T follicular helper cell (primary cell): ENCODE measurements at regions not wholly inside any gene's neighbourhood (a gene's known extent, or its start where the extent isn't known, plus 50 kb on each side); places are given as distances from the start of the nearest gene placed in this dataset.

Experiments
- DNase-seq: peaks from one replicate; pipeline ENCODE4 v3.0.0-alpha.2; 2020; ENCODE audit warnings: low read depth

DNA sequence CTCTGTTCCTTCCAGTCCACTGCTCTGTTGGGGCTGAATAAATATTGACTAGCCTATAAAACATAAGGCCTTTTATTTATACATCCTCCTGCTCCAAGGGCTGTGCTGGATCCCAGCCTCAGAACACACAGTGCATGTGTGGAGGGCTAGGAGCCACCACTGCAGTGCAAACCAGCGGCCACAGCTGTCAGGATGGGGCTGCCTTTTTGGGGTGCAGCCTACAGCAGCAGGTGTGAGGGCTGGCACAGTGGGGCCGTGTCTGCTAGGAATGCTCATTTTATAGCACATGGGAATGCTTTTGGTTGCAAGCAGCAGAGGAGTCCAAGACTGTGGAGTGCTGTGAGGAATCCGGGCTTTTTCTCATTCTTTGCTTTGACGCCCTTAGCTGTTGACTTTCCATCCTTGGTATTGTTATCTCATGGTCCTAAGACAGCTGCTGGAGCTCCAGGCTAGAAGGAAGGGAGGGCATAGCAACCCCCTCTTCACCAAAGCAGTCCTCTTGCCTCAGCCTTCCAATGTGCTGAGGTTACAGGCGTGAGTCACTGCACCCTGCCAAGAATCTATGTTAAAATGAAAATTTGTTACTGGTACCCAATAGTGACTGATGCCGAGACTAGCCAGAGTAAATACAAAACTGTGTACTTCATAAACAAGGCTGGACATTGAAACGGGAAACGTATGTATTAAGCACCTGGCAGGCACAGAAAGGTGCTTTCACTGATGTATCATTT lies 334.3 kb upstream of the GATB start:
- no peak for DNase-seq

DNA sequence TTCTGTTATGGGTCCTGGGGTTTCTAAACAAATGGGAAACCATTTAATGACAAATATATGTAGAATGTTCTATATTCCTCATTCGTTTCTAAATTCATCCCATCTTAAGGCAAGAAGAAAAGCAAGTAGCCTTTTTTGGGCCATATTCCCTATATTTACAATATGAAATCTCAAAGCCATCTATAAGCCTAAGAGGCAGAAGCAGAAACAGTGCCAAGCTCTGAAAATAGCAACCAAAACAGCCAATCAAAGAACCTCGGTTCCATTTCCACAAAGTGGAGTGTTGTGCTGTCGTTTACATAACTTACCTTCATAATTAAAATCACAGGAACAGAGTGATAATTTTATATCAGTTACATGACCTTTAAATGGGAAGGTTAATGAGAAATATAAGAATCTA lies 330.6 kb upstream of the GATB start:
- DNase-seq, result no peak

DNA sequence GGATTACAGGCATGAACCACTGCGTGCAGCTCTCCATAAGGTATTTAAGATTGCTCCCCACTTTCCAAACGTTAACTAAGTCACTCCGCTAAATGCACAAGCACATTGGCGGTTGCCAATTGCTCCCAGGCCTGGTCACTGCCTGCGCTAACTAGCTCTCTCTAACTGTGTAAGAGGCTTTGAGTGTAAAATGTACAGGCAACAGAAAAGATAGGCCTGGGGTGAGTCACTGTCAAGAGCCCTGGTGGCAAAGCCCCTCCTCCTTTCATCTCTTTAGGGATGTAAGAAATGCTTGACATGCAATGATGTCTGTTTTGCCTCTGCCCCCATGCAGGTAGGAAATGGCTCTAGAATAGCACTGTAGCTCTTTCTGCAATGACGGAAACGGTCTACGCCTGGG lies 329.7 kb upstream of the GATB start:
- DNase-seq, result no peak

DNA sequence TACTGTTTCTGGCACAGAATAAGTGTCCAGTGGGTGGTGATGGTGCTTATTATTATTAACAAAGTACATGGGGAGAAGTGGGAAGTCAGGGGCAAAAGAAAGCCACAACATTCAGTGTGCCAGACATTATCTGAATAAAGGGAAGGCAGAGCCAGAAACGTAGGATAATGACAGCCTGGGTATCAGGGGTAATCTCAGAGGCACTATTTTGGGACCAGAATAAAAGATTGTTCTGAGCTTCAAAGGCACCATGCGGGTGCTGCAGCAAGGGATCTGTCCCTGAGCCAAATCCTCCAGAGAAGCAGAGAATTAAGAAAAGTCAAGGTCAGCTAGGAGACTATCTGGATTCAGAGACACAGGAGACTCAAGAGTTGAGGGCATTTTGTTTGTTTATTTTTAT lies 328.8 kb upstream of the GATB start:
- DNase-seq, result no peak

DNA sequence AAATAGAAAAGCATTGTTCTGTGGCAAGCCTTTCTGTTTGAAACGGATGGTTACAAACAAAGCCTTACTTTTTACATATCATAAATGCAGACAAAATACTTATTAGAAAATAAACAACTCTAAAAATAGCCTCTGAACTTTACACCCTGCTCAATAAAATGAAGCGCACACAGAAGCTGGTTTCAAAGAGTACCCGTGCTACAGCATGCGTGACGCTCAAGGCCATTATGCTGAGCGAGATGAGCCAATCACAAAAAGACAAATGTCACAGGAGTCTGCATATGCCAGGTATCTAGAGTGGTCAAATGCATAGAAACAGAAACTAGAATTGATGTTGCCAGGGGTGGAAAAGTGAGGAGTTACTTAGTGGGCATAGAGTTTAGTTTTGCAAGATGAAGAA lies 326.5 kb upstream of the GATB start:
- no peak for DNase-seq

DNA sequence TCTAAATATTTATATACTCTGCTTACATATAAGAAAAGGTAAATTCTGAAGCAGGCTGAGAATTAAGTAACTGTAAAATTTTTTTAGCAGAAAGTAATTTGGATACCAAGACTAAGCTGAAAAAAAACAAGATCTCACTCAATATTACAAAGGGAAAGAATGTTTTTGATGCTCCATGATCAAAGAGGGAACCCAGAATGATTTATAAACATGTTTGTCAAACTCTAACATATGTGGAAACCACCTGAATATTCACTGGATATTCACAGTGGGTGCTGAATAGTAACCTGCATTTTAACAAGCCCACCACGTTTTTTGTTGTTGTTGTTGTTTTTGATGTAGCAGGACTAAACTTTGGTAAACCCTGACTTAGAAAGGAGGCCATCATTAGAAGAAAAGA lies 324.9 kb upstream of the GATB start:
- no peak for DNase-seq

DNA sequence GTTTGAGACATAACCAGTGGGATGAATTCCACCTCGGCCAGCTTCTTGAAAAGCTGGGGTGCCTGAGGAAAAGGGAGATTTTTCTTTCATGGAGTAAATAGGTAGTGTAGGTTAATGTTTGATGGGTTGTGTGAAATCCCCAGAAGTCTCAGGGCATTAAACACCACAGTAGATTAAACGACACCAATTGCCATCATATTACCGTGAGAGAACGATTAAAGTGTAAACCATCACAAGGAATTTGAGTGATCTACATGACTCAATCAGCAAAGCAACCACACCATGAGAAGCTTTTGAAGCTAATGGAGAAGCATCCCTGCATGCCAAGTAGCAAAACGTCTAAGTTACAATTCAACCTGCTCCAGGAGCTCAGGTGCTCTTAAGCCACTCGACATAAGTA lies 322.5 kb upstream of the GATB start:
- no peak for DNase-seq

DNA sequence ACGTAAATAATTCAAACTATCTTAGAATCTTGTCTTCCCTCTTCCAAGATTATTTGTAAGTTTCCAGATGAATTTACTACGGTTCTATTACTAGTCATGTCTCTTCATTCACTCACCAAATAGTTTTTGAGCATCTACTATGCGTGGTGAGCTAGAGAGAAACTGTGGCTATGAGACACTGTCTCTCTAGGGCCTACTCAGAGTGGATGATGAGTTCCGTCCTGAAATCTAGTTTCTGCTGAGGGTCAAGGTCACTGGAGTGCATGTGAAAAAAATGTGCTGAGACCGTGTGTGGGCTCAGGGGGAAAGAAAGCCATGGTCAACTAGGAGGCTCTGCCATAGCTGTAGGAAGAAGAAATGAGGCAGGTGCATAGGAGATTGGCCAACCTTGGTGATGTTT lies 320.2 kb upstream of the GATB start:
- no peak for DNase-seq

DNA sequence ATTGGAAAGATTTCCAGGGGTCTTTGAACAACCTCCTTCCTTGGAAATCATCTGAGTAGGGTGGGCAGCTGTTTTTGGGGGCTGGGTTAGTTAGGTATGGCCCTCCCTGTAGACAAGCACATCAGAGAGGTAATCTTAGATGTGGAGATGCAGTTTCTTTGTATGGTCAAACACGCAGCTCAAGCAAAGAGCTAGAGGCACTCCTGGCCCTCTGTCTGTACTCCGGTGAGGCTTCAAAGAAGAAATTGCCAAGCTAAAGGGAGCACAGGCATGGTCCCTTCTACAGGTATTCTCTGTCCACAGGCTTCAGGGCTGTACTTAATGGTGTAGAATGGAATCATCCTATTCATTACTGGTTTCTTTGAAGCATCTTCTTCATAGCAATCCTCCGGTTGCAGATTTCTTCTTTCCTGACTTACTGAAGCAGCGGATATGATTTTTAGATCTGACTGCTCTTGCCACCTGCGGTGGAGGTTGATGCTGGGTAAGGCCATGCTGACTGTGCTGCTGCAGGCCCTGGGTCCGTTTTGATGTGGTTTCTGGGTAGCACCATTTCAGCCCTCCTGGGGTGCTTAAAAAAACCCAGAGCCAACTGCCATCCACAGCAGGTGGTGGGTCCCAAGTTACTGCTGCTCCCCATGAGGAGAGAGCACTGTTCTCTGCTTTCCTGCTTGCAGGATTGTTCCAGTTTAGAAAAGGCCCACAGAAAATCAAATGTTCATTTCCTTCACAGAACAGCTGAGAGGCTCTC lies 318.9 kb upstream of the GATB start:
- DNase-seq, result no peak

DNA sequence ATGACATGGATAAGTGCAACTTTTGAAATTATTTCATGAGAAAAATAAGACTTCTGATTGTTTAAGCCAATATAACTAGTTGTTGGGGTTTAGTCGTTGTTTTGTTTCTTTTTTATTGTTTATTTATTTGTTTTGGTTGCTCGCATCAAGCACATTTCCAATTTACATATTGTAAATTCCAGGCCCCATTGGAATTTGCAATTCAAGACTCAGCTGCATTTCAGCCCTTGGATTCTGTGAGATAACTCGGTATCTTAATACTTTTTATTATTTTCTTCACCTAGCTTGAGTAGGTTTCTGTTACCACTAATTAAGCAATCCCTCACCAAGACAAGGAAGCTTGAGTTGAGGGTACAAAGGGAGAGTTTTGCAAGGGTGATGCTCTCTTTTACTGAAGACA lies 318.3 kb upstream of the GATB start:
- DNase-seq, result no peak

DNA sequence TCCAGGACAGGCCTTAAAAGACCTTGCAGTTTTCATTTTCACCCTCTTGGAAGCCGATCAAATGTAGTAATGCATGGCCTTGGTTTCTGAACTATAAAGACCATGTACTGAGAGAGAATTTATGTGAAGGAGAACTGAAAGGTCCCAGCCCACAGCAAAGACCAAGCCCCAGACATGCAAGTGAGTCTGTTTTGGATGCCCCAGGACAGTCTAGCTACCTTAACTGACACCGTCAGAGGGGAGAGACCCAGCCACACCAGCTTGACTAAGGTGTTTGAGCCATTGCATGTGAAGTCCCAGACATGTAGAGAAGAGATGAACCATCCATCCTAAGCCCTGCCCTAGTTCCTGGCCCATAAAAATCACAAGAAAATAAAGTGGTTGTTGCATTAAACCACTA lies 316.8 kb upstream of the GATB start:
- DNase-seq, result no peak

DNA sequence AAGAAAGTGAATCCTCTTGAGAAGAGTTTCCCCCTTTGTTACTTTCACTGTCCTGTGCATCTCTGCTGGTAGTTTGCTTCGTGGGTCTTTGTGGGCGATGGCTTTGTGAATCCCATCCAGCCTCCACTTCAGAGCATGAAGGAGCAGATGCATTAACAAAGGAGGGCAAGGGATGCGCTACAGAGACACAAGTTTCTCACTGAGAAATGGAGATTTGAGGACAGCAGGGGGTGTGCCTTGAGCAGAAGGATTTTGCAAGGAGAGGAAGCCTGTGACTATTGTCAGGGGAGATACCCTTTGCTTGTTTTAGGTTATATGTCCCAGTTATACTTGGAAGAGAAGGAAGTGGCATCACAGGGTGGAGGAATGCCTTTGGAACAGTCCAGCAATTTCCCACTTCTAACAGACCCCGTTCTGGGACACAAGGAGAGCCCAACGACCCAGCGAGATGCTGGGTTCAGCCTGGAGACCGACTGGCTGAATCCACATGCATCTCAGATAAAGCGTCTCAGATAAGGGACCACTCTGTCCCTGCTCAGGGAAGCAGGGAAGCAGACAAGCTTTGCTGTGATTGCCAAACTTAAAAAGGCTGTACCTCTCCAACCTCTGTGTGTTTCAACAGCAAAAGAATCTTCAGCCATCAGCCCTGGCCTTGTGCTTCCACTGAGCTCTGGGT lies 314.6 kb upstream of the GATB start:
- no peak for DNase-seq

DNA sequence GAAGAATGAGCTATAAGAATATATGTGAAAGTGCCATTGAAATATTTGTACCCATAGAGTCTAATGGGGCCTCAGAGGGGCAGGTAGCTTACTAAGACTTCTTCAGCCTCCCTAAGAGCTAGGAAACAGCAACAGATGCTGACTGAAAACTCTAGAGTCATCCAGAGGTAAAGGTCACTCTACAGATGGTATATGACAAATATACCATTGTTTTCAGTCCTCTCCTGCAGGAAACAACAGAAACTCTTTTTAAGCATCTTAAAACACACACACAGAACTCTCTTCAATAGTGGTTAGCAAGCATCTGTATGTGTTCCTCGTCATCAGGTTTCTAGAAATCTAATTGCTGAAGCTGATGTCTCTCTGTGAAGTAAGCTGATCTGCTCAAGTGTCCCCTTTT lies 313.8 kb upstream of the GATB start:
- no peak for DNase-seq

DNA sequence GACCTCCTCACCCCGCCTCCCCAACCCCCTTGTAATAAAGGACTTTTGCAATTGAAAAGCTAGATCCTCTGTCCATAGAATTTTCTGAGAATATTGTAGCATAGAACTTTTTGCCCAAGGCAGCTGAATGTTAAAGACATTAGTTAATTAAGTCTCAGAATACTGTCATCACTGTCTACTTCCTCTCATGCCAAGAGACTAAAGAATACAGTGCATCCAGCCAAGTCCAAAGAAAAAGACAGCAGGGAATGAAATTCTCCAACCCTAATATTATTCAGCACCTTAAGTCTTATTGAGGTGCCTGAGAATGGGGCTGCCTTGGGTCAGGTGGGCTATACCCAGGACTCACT lies 313.3 kb upstream of the GATB start:
- DNase-seq, result no peak

DNA sequence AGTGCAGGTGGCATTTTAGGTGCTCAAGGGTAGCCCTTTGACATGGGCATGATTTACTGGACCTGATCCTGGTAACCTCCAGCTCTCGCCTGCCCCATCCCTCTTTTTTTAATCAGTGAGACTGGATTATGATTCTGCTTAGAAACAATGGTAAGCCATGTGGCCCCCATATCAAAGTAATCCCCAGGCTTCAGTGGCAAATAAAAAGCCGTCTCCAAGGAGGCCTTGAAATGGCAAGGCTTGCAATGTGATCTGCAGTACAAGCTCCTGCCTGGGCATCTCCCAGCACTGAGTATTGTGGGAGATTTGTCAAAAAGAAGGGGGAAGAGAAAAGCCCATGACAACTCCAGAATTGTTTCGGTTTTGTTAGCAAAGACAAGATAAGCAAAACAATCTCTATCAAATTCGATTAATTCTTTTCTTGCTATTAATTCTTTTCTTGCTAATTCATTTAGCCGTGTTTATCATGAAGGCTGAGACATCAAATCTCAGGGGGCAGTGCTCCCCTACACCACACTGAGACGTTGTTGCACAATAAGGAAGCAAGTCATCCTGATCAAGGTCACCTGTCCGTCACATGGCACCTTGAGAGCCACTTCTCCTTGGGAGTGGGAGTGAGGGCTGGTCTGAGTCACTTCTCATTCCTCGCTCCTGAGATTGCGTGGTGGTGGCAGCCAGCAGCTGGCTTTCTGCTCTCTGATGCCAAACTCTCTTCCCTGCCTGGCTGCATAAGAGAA lies 312.7 kb upstream of the GATB start:
- no peak for DNase-seq

DNA sequence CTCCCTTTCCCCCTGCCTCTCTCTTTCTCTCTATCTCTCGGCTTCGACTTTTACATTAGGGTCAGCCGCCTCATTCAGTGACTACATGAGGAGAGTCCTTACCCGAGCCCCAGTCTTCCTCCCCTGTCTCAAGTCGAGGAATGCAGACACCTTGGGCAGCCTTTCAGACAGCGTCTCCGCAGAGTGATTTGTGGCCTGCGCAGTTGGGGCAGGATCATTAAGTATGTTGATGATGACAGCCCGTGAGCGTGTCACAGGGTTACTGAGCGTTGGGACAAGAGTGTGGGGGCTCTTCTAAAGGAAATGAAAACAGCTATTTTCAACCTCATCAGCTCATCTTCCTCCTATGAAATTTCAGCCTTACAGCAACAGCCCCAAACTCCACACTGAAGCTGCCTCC lies 312.1 kb upstream of the GATB start:
- DNase-seq, result no peak

DNA sequence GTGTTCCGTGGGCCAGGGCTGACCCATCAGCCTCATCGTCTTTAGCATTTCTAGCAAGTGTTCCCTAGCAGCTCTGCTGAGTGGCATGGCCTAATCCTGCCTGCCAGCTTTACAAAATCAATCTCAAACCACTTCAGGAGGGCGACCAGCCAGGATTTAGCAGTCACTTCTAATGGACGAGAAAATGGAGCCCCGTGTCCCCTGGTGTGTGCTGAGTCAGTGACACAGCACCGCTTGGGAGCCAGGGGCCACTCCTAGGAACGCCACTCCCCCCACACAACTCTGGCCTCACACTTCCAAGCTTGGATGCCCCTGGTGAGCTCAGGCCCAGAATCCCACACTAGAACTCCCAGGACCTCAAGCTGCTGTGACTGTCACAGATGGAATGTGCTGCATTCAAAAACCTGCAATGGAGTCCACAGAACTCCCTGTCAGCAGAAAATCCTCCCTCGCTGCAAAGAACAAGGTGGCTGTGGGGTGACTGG lies 311.2 kb upstream of the GATB start:
- DNase-seq, result no peak

DNA sequence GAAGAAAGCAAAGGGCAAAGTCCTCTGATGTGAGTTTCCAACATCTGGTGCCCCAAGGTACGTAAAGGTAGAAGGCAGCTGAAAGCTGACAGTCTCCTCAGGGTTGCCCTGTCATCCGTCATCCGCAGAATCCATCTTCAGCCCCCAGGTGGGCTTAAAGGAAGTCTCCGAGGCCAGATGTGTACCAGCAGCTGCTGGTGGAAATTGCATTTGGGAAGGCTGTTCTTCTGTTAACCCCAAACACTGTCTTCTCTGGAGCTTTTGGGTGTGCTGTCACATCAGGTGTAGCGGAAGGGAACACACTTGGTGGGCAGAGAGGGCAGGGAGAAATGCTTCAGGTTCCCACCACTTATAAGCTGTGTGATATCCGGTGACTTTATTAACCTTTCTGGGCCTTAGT lies 310.0 kb upstream of the GATB start:
- no peak for DNase-seq

DNA sequence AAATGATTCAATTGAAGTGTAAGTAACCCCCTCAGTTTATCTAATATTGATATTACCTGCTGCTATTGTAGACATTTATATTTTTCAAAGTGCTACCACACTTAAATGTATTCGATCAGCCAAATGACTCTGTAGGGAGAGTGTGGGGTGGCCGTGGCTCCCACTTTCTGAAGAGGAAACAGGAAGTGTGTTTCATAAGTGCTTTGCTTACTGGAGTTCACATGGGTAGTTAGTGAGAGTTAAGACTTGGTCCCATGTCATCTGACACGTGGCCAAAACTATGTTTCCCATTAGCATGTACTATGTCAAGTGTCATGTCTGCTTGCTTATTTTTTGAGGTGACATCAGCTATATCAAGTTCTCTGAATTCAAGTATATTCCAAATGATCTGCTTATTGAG lies 308.1 kb upstream of the GATB start:
- no peak for DNase-seq

DNA sequence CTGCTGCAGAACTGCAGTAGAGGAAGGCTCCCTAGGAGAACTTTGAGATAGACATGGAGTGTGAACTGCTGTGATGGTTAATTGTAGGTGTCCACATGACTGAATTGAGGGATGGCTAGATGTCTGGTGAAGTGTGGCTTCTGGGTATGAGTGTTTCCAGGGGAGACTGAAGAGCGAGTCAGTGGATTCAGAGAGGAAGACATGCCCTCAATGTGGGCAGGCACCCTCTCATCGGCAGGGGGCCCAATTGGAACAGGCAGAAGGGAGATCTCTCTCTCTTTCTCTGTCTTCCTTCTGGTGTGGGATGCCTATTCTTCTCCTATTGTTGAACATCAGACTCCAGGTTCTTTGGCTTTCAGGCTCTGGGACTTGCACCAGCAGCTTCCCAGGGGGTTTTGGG lies 304.7 kb upstream of the GATB start:
- DNase-seq, result no peak

DNA sequence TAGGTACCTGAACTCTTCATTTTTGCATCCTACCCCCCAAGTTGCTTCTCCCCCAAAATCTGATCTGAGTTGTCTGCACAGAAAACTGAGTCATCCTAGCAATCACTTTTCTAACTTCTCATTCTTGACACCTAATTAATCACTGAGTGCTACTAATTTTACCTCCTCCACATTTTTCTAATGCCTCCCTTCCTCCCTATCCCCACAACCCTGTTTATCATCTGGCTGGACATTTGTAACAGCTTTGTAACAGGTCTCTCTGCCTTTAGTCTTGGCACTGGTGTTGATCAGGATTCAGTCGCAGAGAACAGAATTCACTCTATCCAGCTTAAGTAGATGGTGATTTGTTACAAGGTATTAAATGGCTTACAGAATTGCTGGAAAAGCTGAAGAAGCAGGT lies 303.9 kb upstream of the GATB start:
- DNase-seq, result no peak

DNA sequence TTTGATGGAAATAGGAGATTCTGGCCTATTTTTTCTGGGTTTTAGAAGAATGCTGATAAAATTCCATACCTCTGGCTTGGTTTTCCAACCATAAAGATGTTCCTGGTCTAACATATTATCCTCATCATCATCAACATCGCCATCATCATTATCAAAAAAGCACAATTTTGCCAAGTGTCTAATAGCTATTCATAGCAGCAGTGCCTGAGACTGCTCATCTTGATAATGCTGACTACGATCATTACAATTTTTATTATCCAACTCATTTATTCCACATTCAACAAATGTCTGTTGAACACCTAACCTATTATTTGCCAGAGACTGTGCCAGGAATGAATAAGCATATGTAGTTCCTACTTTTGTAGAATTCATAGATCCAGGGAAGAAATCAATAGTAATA lies 303.5 kb upstream of the GATB start:
- DNase-seq, result no peak
